Spleen (tissue), 11 donors: ENCODE measurements at regions not wholly inside any gene's neighbourhood (a gene's known extent, or its start where the extent isn't known, plus 50 kb on each side); places are given as distances from the start of the nearest gene placed in this dataset.

Experiments used
- DNase-seq: peaks from one replicate; pipeline ENCODE4 v3.0.0-alpha.2; 2020
- H3K27ac ChIP-seq, 8 donors: fragments of 200-600 bp; sonication (generic) in 7 of 8; 1 replicate in 4 of 8; 2 replicates in 4 of 8; pipeline versions ENCODE4 v1.5.0 to v1.8.0; 2016 to 2021; ENCODE audit warnings: inconsistent platforms in 4 of 8, mild to moderate bottlenecking in 4 of 8, moderate library complexity in 1 of 8
- H3K27me3 ChIP-seq, 7 donors: fragments of 200-600 bp; sonication (generic) in 6 of 7; replicated peaks in 1 of 7; 1 replicate in 4 of 7; 2 replicates in 3 of 7; pipeline versions ENCODE4 v1.5.0 to v1.8.0; 2016 to 2021; ENCODE audit warnings: inconsistent platforms in 3 of 7, mild to moderate bottlenecking in 1 of 7
- H3K36me3 ChIP-seq, 6 donors: fragments of 200-600 bp; sonication (generic) in 5 of 6; 1 replicate in 4 of 6; 2 replicates in 2 of 6; pipeline versions ENCODE4 v1.5.0 to v1.8.0; 2016 to 2021; ENCODE audit warnings: inconsistent platforms in 2 of 6
- H3K4me1 ChIP-seq, 6 donors: fragments of 200-600 bp; sonication (generic) in 5 of 6; 1 replicate in 3 of 6; 2 replicates in 3 of 6; pipeline versions ENCODE4 v1.5.0 to v1.8.0; 2016 to 2021; ENCODE audit warnings: inconsistent platforms in 3 of 6
- H3K4me3 ChIP-seq, 8 donors: fragments of 200-600 bp; sonication (generic) in 7 of 8; 1 replicate in 4 of 8; 2 replicates in 4 of 8; pipeline versions ENCODE4 v1.5.0 to v1.8.0; 2016 to 2021; ENCODE audit warnings: inconsistent platforms in 4 of 8, mild to moderate bottlenecking in 4 of 8, moderate library complexity in 2 of 8
- H3K9me3 ChIP-seq, 8 donors: fragments of 200-600 bp; sonication (generic) in 7 of 8; 1 replicate in 4 of 8; 2 replicates in 4 of 8; pipeline versions ENCODE4 v1.5.0 to v1.8.0; 2016 to 2021; ENCODE audit warnings: inconsistent platforms in 4 of 8
- CTCF ChIP-seq, 11 experiments: fragments of 200-600 bp in 7 of 11; fragments of 450-650 bp in 4 of 11; sonication (generic) in 4 of 11; IDR thresholded peaks in 8 of 11; conservative IDR thresholded peaks in 3 of 11; 1 replicate in 7 of 11; 2 replicates in 4 of 11; pipeline versions ENCODE4 v1.4.0 to v1.8.0; 2016 to 2021; ENCODE audit warnings: antibody characterized with exemption in 11 of 11, inconsistent platforms in 4 of 11, mild to moderate bottlenecking in 1 of 11
- POLR2A ChIP-seq, 3 donors: fragments of 450-650 bp; IDR thresholded peaks; one replicate each; pipeline ENCODE4 v1.5.1; 2017; ENCODE audit warnings: antibody characterized with exemption in 3 of 3, mild to moderate bottlenecking in 1 of 3
- POLR2AphosphoS5 ChIP-seq, 3 donors: sonication (generic); formaldehyde crosslinking; IDR thresholded peaks; one replicate each; pipeline ENCODE4 v1.5.1; 2017; ENCODE audit warnings: antibody characterized with exemption in 3 of 3
- WGBS, 5 donors: extraction: QIAGEN DNeasy Blood & Tissue Kit in 3 of 5; methylation state at CpG; one replicate each; pipeline versions ENCODE4 v1.1.5 to v1.1.7; 2013 to 2018; 5-methylcytosine and 5-hydroxymethylcytosine counted together
- intact Hi-C: fragments of 100-400 bp; cut with DNase I; formaldehyde crosslinking; loops from one replicate; pipeline ENCODE4 v1.15.0; 2023; ENCODE audit warnings: low total_unique reads
- donor health status: healthy with polysubstance abuse.
- donor health status: DM: no; HTN: no; CAD: no; lungs with moderate emphysema.
- donor health status: DM: no; HTN: no; CAD: no.
- donor health status: Bipolar disorder and iron deficiency.
- donor health status: healthy.
- donor health status: DM: no; HTN: no; CAD: no.
- donor health status: DM: yes; HTN: yes; CAD: no.

DNA sequence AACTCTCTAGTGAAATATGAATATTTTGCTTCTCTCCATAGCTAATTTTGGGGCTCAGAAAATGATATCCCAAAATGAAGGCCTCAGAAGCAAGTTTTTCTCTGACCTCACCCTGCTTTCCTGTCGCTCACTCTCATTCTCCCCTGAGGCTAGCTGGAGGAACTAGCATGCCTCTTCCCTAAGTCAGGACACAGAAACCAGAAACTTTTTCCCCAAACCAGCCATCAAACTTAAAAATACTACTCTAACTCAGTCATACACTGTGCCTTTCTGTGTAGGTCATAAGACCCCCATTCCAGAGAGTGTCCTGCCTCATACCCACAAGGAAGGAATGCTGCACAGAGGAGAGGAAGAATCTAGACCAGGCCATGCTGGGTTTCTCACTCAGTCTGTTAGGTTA lies 329.6 kb downstream of the PCDH20 start:
- Histone ChIP-seq H3K27ac (no peak overlapping the region), H3K27me3 (no peaks in the 10 kb centered on the region), H3K4me3 (no peak overlapping the region), H3K9me3 (peaks cover 0 to 13% (median 0%) of the 10 kb centered on the region in 8 donors), H3K36me3 (no peaks in the 10 kb centered on the region), H3K4me1 (no peaks in the 10 kb centered on the region)
- intact Hi-C loops = no loop called here
- no peak for DNase-seq
- 74 to 82% (median 78%) methylated on average over 1 of the region's 1 CpG for WGBS, 5 donors
- no peak for TF ChIP-seq POLR2AphosphoS5 (IDR thresholded peaks at IDR 0.05)
- TF ChIP-seq CTCF (IDR thresholded peaks at IDR 0.05 in 8 of 11, conservative IDR thresholded peaks at IDR 0.05 in 3 of 11) = no peak
- TF ChIP-seq POLR2A (IDR thresholded peaks at IDR 0.05) = no peak

DNA sequence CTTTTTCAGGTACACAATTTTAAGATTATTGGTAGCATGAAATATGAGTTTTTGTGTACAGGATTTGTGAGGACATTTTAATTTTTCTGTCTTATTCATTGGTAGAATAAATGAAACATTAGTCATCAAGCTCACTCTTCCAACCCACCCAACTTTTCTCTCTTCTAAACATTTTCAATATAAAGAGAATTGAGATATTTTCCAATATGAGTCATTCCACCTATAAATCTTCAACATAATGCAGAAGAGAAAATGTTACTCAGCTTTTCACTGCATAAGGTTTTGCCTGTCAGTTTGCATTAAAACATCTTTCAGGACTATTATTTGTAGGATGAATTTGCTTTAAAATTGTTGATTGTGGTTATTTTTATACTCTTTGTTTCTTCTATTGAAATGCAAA lies 330.7 kb downstream of the PCDH20 start:
- intact Hi-C loops = no loop called here
- no peak for TF ChIP-seq CTCF (IDR thresholded peaks at IDR 0.05 in 8 of 11, conservative IDR thresholded peaks at IDR 0.05 in 3 of 11)
- no peak for TF ChIP-seq POLR2AphosphoS5 (IDR thresholded peaks at IDR 0.05)
- no peak for TF ChIP-seq POLR2A (IDR thresholded peaks at IDR 0.05)
- H3K4me3 ChIP-seq = no peak overlapping the region
- H3K4me1 ChIP-seq = no peaks in the 10 kb centered on the region
- no peak for DNase-seq
- H3K36me3 ChIP-seq = no peaks in the 10 kb centered on the region
- peaks cover 0 to 13% (median 0%) of the 10 kb centered on the region in 8 donors for H3K9me3 ChIP-seq
- no peak overlapping the region for H3K27ac ChIP-seq
- no peaks in the 10 kb centered on the region for H3K27me3 ChIP-seq

GRCh38 chr13:61078976-61079770 lies 336.5 kb downstream of the PCDH20 start:
- Histone ChIP-seq H3K4me1 (no peaks in the 10 kb centered on the region), H3K9me3 (peaks cover 0 to 11% (median 0%) of the 10 kb centered on the region in 8 donors), H3K27ac (no peak overlapping the region), H3K27me3 (no peaks in the 10 kb centered on the region), H3K4me3 (no peak overlapping the region), H3K36me3 (no peaks in the 10 kb centered on the region)
- intact Hi-C loops = no loop called here
- no peak for DNase-seq
- WGBS, 5 donors = 62 to 74% (median 69%) methylated on average over 4 of the region's 4 CpGs
- TF ChIP-seq CTCF (IDR thresholded peaks at IDR 0.05 in 8 of 11, conservative IDR thresholded peaks at IDR 0.05 in 3 of 11) (no peak), POLR2AphosphoS5 (IDR thresholded peaks at IDR 0.05) (no peak), POLR2A (IDR thresholded peaks at IDR 0.05) (no peak)

DNA sequence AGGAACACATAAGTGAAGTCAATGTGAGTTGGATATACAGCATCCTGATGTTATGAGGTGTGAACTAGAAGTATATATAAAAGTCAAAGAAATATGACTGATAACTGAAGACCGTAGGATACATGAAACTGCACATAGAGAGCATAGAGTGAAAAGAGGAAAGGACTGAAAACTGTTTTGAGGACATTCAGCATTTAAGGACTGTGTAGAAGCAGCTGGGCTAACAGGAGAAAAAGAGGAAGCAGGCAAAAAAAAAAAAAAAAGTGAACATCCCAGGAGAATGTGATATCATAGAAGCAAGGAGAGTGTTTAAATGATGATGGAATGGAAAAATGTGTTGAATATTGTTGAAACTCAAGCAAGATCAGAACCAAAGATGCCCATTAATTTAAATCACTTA lies 363.5 kb downstream of the PCDH20 start:
- Histone ChIP-seq H3K27me3 (no peaks in the 10 kb centered on the region), H3K27ac (no peak overlapping the region), H3K9me3 (no peaks in the 10 kb centered on the region), H3K36me3 (no peaks in the 10 kb centered on the region), H3K4me1 (no peaks in the 10 kb centered on the region), H3K4me3 (no peak overlapping the region)
- intact Hi-C loops = no loop called here
- TF ChIP-seq CTCF (IDR thresholded peaks at IDR 0.05 in 8 of 11, conservative IDR thresholded peaks at IDR 0.05 in 3 of 11) = no peak
- no peak for TF ChIP-seq POLR2AphosphoS5 (IDR thresholded peaks at IDR 0.05)
- TF ChIP-seq POLR2A (IDR thresholded peaks at IDR 0.05) = no peak
- WGBS, 5 donors = 31 to 48% (median 48%) methylated on average over 1 of the region's 1 CpG
- DNase-seq = no peak
